ENCODE measurements at regions not wholly inside any gene's neighbourhood (a gene's known extent, or its start where the extent isn't known, plus 50 kb on each side); places are given as distances from the start of the nearest gene placed in this dataset.

DNA sequence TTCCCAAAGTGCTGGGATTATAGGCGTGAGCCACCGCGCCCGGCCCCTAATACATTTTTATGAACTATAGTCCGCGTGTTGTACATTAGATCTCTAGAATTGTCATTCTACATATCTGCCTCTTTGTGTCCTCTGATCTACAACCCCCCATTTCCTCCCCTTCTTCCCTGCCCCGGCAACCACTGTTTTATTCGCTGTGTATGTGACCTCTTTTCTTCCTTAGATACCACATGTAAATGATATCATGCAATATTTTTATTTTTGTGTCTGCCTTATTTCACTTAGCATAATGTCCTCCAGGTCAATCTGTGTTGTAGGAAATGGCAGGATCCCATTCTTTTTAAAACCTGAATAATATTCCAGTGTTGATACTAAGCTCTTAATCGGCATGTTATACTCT is 99.5 kb upstream of the NRIP1 start:
- no peaks in the 10 kb centered on the region for H3K4me1 ChIP-seq
- intact Hi-C loops (cut with DNase I): no loop called here
- no peak for DNase-seq
- TF ChIP-seq, protein P1, sequence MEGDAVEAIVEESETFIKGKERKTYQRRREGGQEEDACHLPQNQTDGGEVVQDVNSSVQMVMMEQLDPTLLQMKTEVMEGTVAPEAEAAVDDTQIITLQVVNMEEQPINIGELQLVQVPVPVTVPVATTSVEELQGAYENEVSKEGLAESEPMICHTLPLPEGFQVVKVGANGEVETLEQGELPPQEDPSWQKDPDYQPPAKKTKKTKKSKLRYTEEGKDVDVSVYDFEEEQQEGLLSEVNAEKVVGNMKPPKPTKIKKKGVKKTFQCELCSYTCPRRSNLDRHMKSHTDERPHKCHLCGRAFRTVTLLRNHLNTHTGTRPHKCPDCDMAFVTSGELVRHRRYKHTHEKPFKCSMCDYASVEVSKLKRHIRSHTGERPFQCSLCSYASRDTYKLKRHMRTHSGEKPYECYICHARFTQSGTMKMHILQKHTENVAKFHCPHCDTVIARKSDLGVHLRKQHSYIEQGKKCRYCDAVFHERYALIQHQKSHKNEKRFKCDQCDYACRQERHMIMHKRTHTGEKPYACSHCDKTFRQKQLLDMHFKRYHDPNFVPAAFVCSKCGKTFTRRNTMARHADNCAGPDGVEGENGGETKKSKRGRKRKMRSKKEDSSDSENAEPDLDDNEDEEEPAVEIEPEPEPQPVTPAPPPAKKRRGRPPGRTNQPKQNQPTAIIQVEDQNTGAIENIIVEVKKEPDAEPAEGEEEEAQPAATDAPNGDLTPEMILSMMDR (IDR thresholded peaks at IDR 0.05): no peak
- no peak overlapping the region for H3K9ac ChIP-seq (ENCODE audit: low read depth in 2 of 2, low read length in 2 of 2)
- no peaks in the 10 kb centered on the region for H3K27me3 ChIP-seq
- H3K4me3 ChIP-seq: no peak overlapping the region
- no peaks in the 10 kb centered on the region for H3K9me3 ChIP-seq
- no peaks in the 10 kb centered on the region for H3K36me3 ChIP-seq
- no peak overlapping the region for H3K27ac ChIP-seq

DNA sequence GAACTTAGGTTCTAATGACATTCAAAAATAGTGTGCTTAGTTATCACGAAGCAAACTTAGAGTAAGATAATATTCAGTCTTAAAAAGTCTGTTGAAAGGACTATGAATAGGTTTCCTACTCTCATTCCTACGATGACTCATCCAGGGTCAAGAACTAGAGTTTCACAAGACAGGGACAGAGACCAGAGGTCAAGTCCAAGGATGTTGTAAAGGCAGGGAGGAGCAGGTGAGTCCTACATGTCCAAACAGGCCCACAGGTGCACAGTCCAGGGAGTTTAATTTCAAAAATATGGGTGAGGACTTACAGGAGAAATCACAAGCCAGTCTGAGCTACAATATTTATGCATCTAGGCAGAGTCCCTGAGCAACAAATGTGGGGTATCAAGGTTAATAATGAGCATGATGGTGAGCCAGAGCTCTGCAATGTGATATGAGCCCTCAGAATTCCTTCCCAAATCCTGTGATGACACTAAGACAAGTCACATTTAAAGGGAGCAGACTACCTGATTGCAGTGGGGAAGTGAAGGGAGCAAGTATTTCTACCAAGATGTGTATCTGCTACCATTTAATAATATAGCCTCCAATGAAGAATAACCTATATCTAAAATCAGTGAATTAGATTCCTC is 100.0 kb upstream of the NRIP1 start:
- Histone ChIP-seq H3K27ac (no peak overlapping the region), H3K9ac (ENCODE audit: low read depth in 2 of 2, low read length in 2 of 2) (no peak overlapping the region), H3K4me3 (no peak overlapping the region), H3K9me3 (no peaks in the 10 kb centered on the region), H3K4me1 (no peaks in the 10 kb centered on the region), H3K27me3 (no peaks in the 10 kb centered on the region), H3K36me3 (no peaks in the 10 kb centered on the region)
- intact Hi-C loops (cut with DNase I): no loop called here
- TF ChIP-seq, protein P1 (IDR thresholded peaks at IDR 0.05): no peak
- peak; percentile 35 for DNase-seq

DNA sequence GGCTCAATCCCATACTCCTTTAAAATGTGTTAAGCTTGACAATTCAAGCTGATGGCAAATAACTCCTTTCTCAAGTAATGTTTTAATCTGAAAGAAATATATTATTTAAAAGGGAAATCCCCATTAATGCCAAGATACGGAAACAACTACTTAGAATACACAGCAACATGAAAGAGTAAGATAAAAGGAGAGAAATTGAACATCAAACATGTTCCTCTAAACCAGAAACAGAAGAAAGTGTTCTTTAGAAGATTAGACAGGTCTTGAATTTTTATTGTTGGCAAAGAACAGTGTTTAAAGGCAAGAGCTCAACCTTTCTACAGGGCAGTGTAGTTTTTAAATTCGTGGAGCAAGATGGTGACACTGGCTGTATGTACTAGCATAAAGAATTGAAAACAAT is 105.8 kb upstream of the NRIP1 start:
- H3K27me3 ChIP-seq: no peaks in the 10 kb centered on the region
- intact Hi-C loops (cut with DNase I): no loop called here
- H3K27ac ChIP-seq: no peak overlapping the region
- H3K36me3 ChIP-seq: no peaks in the 10 kb centered on the region
- H3K9ac ChIP-seq (ENCODE audit: low read depth in 2 of 2, low read length in 2 of 2): no peak overlapping the region
- TF ChIP-seq, protein P1 (IDR thresholded peaks at IDR 0.05): no peak
- DNase-seq: no peak
- no peaks in the 10 kb centered on the region for H3K4me1 ChIP-seq
- no peaks in the 10 kb centered on the region for H3K9me3 ChIP-seq
- H3K4me3 ChIP-seq: no peak overlapping the region

DNA sequence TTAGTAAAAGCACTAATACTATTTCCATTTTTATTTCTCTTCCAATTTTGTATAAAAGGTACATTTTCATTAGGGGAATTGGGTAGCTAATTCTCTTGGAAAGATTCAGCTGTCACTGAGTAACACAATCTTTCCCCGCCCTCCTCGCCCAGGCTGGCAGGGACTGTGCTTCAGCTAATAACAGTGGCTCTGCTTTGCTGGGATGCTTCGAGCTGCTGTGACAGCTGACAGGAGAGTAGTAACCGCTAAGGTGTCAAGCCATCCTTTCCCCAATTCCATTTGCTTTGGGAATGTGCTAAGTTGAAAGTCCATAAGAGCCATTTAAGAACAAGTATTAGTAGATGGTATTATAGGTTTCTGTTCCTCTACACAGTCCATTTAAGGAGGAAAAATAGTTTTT is 106.7 kb upstream of the NRIP1 start:
- Histone ChIP-seq H3K27ac (no peak overlapping the region), H3K36me3 (no peaks in the 10 kb centered on the region), H3K9me3 (no peaks in the 10 kb centered on the region), H3K9ac (ENCODE audit: low read depth in 2 of 2, low read length in 2 of 2) (no peak overlapping the region), H3K4me3 (no peak overlapping the region), H3K4me1 (no peaks in the 10 kb centered on the region), H3K27me3 (no peaks in the 10 kb centered on the region)
- TF ChIP-seq, protein P1 (IDR thresholded peaks at IDR 0.05): no peak
- intact Hi-C loops (cut with DNase I): no loop called here
- no peak for DNase-seq

DNA sequence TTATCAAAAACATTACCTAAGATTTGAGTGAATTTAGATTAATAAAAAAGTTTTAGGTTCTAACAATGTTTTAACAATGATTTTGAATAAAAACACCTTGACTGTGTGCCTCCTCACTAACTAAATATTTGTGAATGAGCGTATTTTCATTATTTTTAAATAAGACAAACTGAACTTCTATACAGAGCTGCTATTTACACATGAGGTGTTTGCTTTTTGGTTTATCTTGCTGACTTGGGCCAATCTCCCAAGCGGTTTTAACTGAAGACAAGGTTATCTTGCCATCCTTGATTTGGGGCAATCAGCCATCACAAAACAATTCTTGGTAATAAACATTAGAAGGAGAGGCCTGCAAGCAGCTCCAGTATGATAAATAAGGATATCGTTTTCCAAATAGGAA is 108.2 kb upstream of the NRIP1 start:
- no peak overlapping the region for H3K4me3 ChIP-seq
- no peaks in the 10 kb centered on the region for H3K4me1 ChIP-seq
- intact Hi-C loops (cut with DNase I): no loop called here
- H3K36me3 ChIP-seq: no peaks in the 10 kb centered on the region
- TF ChIP-seq, protein P1 (IDR thresholded peaks at IDR 0.05): no peak
- no peak for DNase-seq
- H3K27ac ChIP-seq: no peak overlapping the region
- no peak overlapping the region for H3K9ac ChIP-seq (ENCODE audit: low read depth in 2 of 2, low read length in 2 of 2)
- no peaks in the 10 kb centered on the region for H3K9me3 ChIP-seq
- no peaks in the 10 kb centered on the region for H3K27me3 ChIP-seq

All from colonic mucosa (tissue), 4 donors.